BJ (cell line): ENCODE measurements at regions not wholly inside any gene's neighbourhood (a gene's known extent, or its start where the extent isn't known, plus 50 kb on each side); places are given as distances from the start of the nearest gene placed in this dataset.

ENCODE experiments used
- CTCF ChIA-PET: fragments of 350-600 bp; formaldehyde crosslinking; extraction: SDS; loops from one replicate; lab custom pipeline; 2021; ENCODE audit warnings: antibody characterized with exemption, inconsistent platforms; lab: Yijun Ruan, JAX
- POLR2A ChIA-PET: fragments of 300-600 bp; sonication (Branson Sonifier 250); formaldehyde crosslinking; extraction: SDS; loops from one replicate; lab custom pipeline; 2021; ENCODE audit warnings: antibody characterized with exemption; lab: Charles Lee
- DNase-seq: peaks from one replicate; pipeline ENCODE4 v3.0.0-alpha.2; 2011; ENCODE audit warnings: low read depth
- H3K27me3 ChIP-seq: 2 replicates; pipeline ENCODE4 v1.6.0; 2011; ENCODE audit warnings: low read length; ENCODE audit not compliant: control insufficient read depth, insufficient read depth
- H3K36me3 ChIP-seq: 2 replicates; pipeline ENCODE4 v1.5.1; 2011; ENCODE audit warnings: low read length; ENCODE audit not compliant: control insufficient read depth, insufficient read depth
- H3K4me3 ChIP-seq: 2 replicates; pipeline ENCODE4 v1.5.1; 2011; ENCODE audit warnings: low read depth, mild to moderate bottlenecking, control low read depth, low read length
- TF ChIP-seq, protein P1 (sequence below): IDR thresholded peaks from 2 replicates; pipeline ENCODE4 v1.5.1; 2011; ENCODE audit warnings: low read depth, mild to moderate bottlenecking, control low read depth, inconsistent platforms, low read length, moderate library complexity; ENCODE audit not compliant: insufficient read depth

DNA sequence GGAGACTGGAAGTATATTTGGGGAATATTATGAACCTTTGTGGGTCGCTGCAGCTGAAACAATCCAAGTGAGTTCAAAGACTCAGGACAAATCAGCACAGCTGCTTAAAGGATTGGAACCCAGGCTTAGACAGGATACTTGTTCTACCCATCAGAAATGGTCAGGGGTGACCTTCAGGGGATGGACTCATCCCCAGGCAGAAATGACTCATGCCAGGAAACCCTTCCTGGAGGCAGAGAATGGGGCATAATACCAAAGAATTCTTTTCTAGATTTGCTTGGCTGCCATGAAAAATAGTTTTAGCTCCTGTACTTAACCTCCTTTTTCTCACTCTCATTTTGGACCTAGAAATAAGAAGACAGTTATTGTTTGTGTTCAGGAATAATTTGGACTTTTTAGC lies 425.5 kb downstream of the TSN start:
- CTCF ChIA-PET: interaction anchor here (1.4 kb wide), 1 partner anchor 13 kb away, joined by 3 read pairs; no protein-coding TSS in a partner anchor
- no peak for DNase-seq
- POLR2A ChIA-PET: no interaction called here

DNA sequence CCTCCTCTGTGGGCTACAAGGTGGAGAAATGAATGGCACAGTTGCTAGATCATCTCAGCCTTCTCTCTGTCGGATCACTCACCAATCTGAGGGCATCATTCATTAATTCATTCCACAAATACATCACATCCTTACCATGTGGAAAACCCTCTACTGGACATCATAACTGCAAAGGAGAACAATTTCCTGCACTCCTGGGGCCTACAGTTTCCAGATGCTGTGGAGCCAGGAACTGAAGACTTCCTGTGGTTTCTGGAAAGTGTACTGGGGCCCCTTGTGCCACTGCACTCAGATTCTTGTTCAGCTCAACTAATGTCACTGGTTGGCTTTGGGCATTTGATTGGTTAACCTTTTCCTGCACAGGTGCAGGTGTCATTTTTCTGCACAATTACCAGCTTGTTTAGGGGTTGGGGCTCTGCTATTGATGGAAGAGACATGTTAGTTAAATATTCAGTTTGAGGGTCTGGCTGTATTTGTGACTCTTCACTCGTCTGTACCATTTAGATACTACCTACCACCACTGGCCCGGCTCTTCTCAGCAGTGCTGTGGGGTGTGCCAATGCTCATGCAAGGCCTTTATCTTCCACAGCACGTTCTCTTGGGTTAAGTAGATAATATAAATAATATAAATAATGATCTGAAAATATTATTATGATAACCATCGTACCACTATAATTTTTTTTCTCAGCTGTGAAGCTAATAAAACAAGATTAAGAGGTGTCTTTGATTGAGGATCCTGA lies 427.3 kb downstream of the TSN start:
- no peak overlapping the region for H3K4me3 ChIP-seq
- TF ChIP-seq, protein P1, sequence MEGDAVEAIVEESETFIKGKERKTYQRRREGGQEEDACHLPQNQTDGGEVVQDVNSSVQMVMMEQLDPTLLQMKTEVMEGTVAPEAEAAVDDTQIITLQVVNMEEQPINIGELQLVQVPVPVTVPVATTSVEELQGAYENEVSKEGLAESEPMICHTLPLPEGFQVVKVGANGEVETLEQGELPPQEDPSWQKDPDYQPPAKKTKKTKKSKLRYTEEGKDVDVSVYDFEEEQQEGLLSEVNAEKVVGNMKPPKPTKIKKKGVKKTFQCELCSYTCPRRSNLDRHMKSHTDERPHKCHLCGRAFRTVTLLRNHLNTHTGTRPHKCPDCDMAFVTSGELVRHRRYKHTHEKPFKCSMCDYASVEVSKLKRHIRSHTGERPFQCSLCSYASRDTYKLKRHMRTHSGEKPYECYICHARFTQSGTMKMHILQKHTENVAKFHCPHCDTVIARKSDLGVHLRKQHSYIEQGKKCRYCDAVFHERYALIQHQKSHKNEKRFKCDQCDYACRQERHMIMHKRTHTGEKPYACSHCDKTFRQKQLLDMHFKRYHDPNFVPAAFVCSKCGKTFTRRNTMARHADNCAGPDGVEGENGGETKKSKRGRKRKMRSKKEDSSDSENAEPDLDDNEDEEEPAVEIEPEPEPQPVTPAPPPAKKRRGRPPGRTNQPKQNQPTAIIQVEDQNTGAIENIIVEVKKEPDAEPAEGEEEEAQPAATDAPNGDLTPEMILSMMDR: no peak
- H3K36me3 ChIP-seq: no peaks in the 10 kb centered on the region
- no peak for DNase-seq
- H3K27me3 ChIP-seq: no peaks in the 10 kb centered on the region
- ChIA-PET CTCF (no interaction called here), POLR2A (no interaction called here)

More for the DNA sequence above, 425.5 kb downstream of the TSN start:
- no peaks in the 10 kb centered on the region for H3K36me3 ChIP-seq
- no peaks in the 10 kb centered on the region for H3K27me3 ChIP-seq
- H3K4me3 ChIP-seq: no peak overlapping the region
- TF ChIP-seq, protein P1: no peak

DNA sequence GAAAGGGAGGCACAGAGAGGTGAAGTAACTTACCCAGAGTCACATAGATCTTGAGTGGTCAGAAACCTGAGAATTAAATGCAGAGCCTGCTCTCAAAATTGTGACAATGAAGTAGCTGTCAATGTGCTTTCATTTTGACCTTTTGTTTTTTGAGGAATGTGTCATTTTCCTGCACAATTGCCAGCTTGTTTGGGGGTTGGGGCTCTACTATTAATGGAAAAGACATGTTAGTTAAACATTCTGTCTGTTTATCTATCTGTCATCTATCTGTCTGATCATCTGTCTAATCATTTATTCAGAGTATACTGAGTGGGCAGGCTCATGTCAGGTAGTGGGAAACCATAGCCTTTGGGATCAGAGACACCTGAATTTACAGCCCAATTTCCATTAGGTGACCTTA lies 428.4 kb downstream of the TSN start:
- ChIA-PET POLR2A (no interaction called here), CTCF (no interaction called here)

DNA sequence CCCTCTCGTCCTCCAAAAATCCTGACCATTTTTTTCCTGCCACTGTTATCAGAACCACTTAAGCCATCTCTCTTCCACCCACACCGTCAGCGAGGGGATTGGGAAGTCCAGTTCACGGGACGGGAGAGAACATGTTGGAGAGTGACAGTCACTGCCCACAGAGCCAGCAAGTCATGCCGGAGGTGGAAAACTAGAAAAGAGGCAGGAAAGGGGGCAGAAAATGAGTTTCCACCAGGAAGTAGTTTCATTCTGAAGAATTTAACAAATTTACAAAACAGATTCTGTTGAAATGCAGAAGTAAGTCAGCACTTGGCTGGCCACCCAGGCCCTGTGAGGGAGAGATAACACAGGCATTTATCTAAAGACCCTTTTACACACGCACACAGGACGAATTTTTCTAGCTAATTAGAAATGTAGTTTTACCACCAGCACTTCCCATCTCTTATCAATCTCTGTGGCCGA lies 431.3 kb downstream of the TSN start:
- ChIA-PET CTCF (no interaction called here), POLR2A (no interaction called here)
- DNase-seq: no peak
- Histone ChIP-seq H3K4me3 (no peak overlapping the region), H3K27me3 (no peaks in the 10 kb centered on the region), H3K36me3 (no peaks in the 10 kb centered on the region)
- TF ChIP-seq, protein P1: no peak

More for the DNA sequence above, 428.4 kb downstream of the TSN start:
- Histone ChIP-seq H3K36me3 (no peaks in the 10 kb centered on the region), H3K27me3 (no peaks in the 10 kb centered on the region), H3K4me3 (no peak overlapping the region)
- TF ChIP-seq, protein P1: no peak
- DNase-seq: no peak

DNA sequence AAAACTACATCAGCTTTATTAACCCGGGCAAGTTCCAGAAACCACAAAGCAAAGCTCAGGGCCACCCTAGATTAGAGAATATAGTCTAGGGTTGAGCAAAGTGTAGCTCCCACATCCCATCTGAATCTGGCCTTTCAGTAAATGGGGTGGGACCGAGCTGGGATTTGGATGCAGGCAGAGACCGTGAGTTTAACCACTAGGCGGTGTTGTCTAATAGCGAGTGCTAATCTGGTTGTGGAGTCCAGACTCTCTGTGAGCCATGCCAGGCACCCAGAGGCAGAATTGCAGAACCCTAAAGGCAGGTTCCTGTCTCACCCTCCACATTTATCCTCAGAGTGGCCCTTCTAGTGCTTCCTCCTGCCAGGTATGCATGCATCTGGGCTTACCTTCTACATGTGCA lies 435.9 kb downstream of the TSN start:
- POLR2A ChIA-PET: no interaction called here
- TF ChIP-seq, protein P1: peak; percentile 41
- no peak overlapping the region for H3K4me3 ChIP-seq
- CTCF ChIA-PET: interaction anchor here (0.6 to 1.7 kb wide), 4 partner anchors 24 to 1956 kb away, joined by 3 to 5 read pairs (median 3); no protein-coding TSS in a partner anchor
- DNase-seq: no peak
- H3K27me3 ChIP-seq: no peaks in the 10 kb centered on the region
- no peaks in the 10 kb centered on the region for H3K36me3 ChIP-seq
